ENCODE measurements at regions not wholly inside any gene's neighbourhood (a gene's known extent, or its start where the extent isn't known, plus 50 kb on each side); places are given as distances from the start of the nearest gene placed in this dataset.

DNA sequence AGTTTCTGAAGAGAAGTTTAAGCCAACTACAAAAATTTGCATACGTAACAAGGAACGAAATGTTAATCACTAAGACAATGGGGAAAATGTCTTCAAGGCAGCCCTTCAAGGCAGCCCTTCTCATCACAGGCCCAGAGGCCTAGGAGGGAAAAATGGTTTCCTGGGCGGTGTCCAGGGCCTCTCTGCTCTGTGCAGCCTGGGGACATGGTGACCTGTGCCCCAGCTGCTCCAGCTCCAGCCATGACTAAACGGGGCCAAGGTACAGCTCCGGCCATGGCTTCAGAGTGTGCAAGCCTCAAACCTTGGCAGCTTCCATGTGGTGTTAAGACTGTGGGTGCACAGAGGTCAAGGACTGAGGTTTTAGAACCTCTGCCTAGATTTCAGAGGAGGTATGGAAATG is 325.1 kb downstream of the FRK start (continued):
- TF ChIP-seq, protein P1, sequence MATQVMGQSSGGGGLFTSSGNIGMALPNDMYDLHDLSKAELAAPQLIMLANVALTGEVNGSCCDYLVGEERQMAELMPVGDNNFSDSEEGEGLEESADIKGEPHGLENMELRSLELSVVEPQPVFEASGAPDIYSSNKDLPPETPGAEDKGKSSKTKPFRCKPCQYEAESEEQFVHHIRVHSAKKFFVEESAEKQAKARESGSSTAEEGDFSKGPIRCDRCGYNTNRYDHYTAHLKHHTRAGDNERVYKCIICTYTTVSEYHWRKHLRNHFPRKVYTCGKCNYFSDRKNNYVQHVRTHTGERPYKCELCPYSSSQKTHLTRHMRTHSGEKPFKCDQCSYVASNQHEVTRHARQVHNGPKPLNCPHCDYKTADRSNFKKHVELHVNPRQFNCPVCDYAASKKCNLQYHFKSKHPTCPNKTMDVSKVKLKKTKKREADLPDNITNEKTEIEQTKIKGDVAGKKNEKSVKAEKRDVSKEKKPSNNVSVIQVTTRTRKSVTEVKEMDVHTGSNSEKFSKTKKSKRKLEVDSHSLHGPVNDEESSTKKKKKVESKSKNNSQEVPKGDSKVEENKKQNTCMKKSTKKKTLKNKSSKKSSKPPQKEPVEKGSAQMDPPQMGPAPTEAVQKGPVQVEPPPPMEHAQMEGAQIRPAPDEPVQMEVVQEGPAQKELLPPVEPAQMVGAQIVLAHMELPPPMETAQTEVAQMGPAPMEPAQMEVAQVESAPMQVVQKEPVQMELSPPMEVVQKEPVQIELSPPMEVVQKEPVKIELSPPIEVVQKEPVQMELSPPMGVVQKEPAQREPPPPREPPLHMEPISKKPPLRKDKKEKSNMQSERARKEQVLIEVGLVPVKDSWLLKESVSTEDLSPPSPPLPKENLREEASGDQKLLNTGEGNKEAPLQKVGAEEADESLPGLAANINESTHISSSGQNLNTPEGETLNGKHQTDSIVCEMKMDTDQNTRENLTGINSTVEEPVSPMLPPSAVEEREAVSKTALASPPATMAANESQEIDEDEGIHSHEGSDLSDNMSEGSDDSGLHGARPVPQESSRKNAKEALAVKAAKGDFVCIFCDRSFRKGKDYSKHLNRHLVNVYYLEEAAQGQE (IDR thresholded peaks at IDR 0.05; ENCODE audit: low read depth) = no peak

DNA sequence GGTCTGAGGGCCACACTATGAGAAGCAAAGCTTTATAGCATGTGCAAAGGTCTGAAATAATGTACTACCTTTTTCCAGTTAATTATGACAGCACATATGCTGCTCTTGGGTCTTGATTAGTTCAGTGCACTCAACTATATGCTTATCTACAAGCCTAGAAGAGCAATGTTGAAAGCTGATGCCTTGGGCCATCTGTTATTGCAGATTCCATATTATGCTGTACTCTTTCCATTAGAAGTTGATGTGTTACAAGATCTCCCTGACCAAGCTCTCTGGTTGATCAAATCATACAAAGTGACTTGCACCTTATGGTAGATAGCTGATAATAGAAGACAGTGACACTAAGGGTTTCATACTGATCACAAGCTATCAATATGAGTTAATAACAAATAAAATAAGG is 327.3 kb downstream of the FRK start:
- ATAC-seq (no peak), DNase-seq (ENCODE audit: low read depth, low spot score) (no peak)
- TF ChIP-seq JUND (IDR thresholded peaks at IDR 0.05) (no peak), EZH2 (IDR thresholded peaks at IDR 0.05) (no peak), SP1 (IDR thresholded peaks at IDR 0.05; ENCODE audit: low read depth) (no peak), POLR2AphosphoS5 (IDR thresholded peaks at IDR 0.05; ENCODE audit: low read depth, low read length) (no peak), CBX3 (IDR thresholded peaks at IDR 0.05; ENCODE audit: low read depth) (no peak), ZNF274 (IDR thresholded peaks at IDR 0.05; ENCODE audit: low read depth, low read length) (no peak)
- TF ChIP-seq, protein P2, sequence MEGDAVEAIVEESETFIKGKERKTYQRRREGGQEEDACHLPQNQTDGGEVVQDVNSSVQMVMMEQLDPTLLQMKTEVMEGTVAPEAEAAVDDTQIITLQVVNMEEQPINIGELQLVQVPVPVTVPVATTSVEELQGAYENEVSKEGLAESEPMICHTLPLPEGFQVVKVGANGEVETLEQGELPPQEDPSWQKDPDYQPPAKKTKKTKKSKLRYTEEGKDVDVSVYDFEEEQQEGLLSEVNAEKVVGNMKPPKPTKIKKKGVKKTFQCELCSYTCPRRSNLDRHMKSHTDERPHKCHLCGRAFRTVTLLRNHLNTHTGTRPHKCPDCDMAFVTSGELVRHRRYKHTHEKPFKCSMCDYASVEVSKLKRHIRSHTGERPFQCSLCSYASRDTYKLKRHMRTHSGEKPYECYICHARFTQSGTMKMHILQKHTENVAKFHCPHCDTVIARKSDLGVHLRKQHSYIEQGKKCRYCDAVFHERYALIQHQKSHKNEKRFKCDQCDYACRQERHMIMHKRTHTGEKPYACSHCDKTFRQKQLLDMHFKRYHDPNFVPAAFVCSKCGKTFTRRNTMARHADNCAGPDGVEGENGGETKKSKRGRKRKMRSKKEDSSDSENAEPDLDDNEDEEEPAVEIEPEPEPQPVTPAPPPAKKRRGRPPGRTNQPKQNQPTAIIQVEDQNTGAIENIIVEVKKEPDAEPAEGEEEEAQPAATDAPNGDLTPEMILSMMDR (IDR thresholded peaks at IDR 0.05 in 2 of 3, conservative IDR thresholded peaks at IDR 0.05 in 1 of 3; ENCODE audit: borderline replicate concordance in 1 of 3, insufficient read depth in 1 of 3, low read depth in 2 of 3, low read length in 2 of 3) = no peak
- RAD21 ChIA-PET (ENCODE audit: low non-redundant PET in 1 of 2, low total read pairs in 2 of 2, uncharacterized antibody in 2 of 2, unreplicated experiment in 2 of 2) = no interaction called here
- Histone ChIP-seq H3K27ac (ENCODE audit: low read depth, low read length) (no peak overlapping the region), H3K9me2 (ENCODE audit: insufficient read depth) (no peaks in the 10 kb centered on the region), H3K4me1 (ENCODE audit: control insufficient read depth in 1 of 2, insufficient read depth in 2 of 2, low read length in 2 of 2) (no peaks in the 10 kb centered on the region), H3K36me3 (ENCODE audit: control insufficient read depth in 1 of 2, insufficient read depth in 2 of 2, low read length in 2 of 2) (no peaks in the 10 kb centered on the region), H3K9me3 (ENCODE audit: control insufficient read depth in 1 of 2, insufficient read depth in 1 of 2, low read depth in 1 of 2, low read length in 2 of 2) (no peaks in the 10 kb centered on the region), H3K79me2 (ENCODE audit: insufficient read depth, low read length) (no peaks in the 10 kb centered on the region), H3K27me3 (ENCODE audit: insufficient read depth, low read length) (0 out of 2 replicates have a peak, but pooled peaks cover 12% of the 10 kb centered on the region), H4K20me1 (ENCODE audit: insufficient read depth) (no peaks in the 10 kb centered on the region; the same call in 1 of the 2 replicates), H2AFZ (ENCODE audit: low read depth, low read length, poor library complexity, severe bottlenecking) (no peak overlapping the region), H3K4me3 (replicated peaks in 1 of 2; ENCODE audit: low read depth in 1 of 2, low read length in 2 of 2) (no peak overlapping the region), H3K4me2 (ENCODE audit: low read length) (no peak overlapping the region), H3K9ac (ENCODE audit: low read length) (no peak overlapping the region)
- intact Hi-C loops (cut with micrococcal nuclease) = no loop called here
- POLR2A ChIA-PET = no interaction called here
- CTCF ChIA-PET = no interaction called here
- BruUV-seq (replicated peaks) = no TSS peak
